Activated T-cell treated with anti-CD3 and anti-CD28 coated beads, Interleukin-2, amount 50 U/mL, for 24 hours (primary cell): ENCODE measurements at regions not wholly inside any gene's neighbourhood (a gene's known extent, or its start where the extent isn't known, plus 50 kb on each side); places are given as distances from the start of the nearest gene placed in this dataset.

Experiments used
- DNase-seq: peaks from one replicate; pipeline ENCODE4 v3.0.0-alpha.2; 2020
- H3K27ac Mint-ChIP-seq: 2 replicates; pipeline ENCODE4 v1.8.0; 2020; ENCODE audit warnings: mild to moderate bottlenecking, mixed read lengths
- H3K27me3 Mint-ChIP-seq: 2 replicates; pipeline ENCODE4 v1.8.0; 2020; ENCODE audit warnings: mixed read lengths
- H3K36me3 Mint-ChIP-seq: 2 replicates; pipeline ENCODE4 v1.8.0; 2020; ENCODE audit warnings: low read depth, mixed read lengths
- H3K4me1 Mint-ChIP-seq: 2 replicates; pipeline ENCODE4 v1.8.0; 2020; ENCODE audit warnings: low read depth, mixed read lengths
- H3K4me3 Mint-ChIP-seq: 2 replicates; pipeline ENCODE4 v1.8.0; 2020; ENCODE audit warnings: mild to moderate bottlenecking, moderate library complexity, mixed read lengths
- H3K9me3 Mint-ChIP-seq: 2 replicates; pipeline ENCODE4 v1.8.0; 2020; ENCODE audit warnings: mixed read lengths

DNA sequence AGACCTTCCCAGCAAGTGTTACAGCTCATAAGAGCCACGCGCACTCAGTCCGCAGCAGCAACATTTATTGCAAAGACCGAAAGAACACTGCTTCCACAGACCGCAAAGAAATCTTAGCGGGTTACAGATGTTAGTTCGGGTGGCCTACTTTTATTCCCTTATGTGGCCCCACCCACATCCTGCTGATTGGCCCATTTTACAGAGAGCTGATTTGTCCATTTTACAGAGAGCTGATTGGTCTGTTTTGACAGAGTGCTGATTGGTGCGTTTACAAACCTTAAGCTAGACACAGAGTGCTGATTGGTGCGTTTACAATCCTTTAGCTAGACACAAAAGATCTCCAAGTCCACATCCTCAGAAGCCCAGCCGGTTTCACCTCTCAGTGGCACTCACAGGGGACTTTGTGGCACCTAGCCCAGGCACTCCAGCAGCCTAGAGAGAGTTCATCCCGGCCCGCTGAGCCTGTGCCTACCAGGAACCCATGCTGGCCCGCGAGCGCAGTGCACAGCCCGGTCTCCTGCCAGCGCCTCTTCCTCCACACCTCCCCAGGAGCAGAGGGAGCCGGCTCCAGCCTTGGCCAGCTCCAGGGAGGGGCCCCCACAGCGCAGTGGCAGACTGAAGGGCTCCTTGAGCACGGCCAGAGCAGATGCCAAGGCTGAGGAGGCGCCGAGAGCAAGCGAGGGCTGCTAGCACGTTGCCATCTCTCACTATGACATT, 244.3 kb upstream of the TSHZ2 start:
- Mint-ChIP-seq H3K4me3 (no peak overlapping the region), H3K4me1 (peaks cover 3% of the 10 kb centered on the region), H3K27ac (no peak overlapping the region), H3K36me3 (no peaks in the 10 kb centered on the region), H3K9me3 (peaks cover 7% of the 10 kb centered on the region), H3K27me3 (peaks cover 6% of the 10 kb centered on the region)
- DNase-seq = no peak

DNA sequence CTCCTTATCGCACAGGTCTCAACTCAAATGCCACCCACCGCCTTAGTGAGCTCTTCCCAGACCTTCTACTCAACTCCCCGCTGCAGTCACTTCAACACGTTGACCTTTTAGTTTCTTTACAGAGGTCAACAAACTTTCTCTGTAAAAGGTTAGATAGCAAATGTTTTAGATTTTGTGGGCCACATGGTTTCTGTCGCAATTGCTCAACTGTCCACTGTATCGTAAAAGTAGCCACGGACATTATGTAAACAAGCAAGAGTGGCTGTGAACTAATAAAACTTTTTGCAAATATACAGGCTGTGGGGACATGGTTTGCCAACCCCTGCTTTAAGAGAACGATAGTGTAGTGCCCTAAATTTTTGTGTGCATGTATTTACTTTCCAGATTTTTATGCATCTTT, 247.6 kb upstream of the TSHZ2 start:
- no peak for DNase-seq
- H3K4me1 Mint-ChIP-seq = peaks cover 3% of the 10 kb centered on the region
- H3K36me3 Mint-ChIP-seq = no peaks in the 10 kb centered on the region
- no peak overlapping the region for H3K4me3 Mint-ChIP-seq
- H3K27ac Mint-ChIP-seq = no peak overlapping the region
- H3K27me3 Mint-ChIP-seq = peaks cover 3% of the 10 kb centered on the region
- no peaks in the 10 kb centered on the region for H3K9me3 Mint-ChIP-seq

DNA sequence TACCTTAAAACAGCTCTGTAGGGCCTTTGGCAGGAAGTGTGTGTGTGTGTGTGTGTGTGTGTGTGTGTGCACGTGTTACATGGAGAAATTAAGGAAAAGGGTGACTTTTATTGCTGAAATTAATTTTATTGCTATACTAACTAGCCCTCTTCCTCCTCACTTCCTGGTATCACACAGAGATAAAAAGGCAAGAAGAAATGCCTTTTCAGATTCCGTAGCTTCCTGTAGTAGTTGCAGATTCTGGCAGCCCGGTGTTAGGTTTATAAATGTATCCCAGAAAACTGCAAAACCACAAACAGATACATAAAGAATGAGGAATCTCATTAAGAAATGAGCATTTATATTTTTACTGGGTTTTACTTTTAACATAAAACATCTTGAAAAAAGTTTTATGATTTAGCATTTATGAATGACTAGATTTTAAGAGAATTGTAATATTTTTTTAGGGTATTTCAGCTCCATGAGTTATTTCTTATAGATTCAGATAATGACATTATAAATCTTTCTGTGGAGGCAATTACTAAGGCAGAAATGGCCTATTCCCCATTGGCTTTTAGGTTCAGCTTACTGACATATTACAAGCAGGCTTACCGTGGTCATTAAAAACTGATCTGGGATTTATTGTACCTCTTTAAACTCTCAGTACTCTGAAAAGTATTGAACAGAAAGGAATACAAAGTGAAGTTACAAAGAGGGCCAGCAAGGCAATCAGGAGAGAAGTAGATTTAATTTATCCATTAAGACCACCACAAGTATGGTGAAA, 249.1 kb upstream of the TSHZ2 start:
- peaks cover 3% of the 10 kb centered on the region for H3K4me1 Mint-ChIP-seq
- no peak for DNase-seq
- H3K27ac Mint-ChIP-seq = no peak overlapping the region
- H3K9me3 Mint-ChIP-seq = no peaks in the 10 kb centered on the region
- no peak overlapping the region for H3K4me3 Mint-ChIP-seq
- no peaks in the 10 kb centered on the region for H3K36me3 Mint-ChIP-seq
- peaks cover 3% of the 10 kb centered on the region for H3K27me3 Mint-ChIP-seq

DNA sequence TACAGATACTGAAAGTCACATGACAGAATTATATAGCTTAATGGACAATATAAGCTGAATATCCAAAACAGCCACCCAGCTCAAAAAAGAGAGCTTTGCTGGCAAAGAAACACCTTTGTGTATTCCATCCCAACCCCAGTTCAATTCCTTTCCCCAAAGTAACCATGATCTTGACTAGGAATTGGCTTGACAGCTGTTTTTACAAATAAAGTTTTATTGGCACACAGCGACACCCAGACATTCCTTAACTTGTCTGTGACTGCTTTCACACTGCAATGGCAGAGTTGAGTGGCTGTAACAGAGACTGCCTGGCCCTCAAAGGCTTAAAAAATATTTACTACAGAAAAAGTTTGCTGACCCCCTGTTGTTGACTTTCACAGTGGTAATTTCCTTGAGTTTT, 264.0 kb upstream of the TSHZ2 start:
- Mint-ChIP-seq H3K27ac (no peak overlapping the region), H3K36me3 (no peaks in the 10 kb centered on the region), H3K4me1 (no peaks in the 10 kb centered on the region), H3K27me3 (no peaks in the 10 kb centered on the region), H3K4me3 (no peak overlapping the region), H3K9me3 (no peaks in the 10 kb centered on the region)
- no peak for DNase-seq

DNA sequence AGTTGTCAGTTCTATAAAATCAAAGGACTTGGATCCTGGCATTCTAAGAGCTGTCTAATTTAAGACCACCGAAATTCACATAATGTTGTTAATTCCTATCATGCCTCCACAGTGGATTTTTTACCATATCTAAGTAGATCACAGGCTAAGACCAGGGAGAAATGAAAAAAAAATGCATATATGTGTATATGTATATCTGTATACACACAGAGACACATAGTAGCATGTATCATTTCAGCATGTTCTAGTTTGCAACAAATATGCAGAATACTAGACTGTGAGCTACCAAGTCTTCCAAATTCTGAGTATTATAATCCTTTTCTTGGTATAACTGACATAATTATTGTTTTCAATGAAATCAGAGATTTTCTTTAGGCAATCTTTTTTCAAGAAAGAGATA, 267.6 kb upstream of the TSHZ2 start:
- H3K4me3 Mint-ChIP-seq = no peak overlapping the region
- DNase-seq = no peak
- no peak overlapping the region for H3K27ac Mint-ChIP-seq
- no peaks in the 10 kb centered on the region for H3K27me3 Mint-ChIP-seq
- H3K36me3 Mint-ChIP-seq = no peaks in the 10 kb centered on the region
- H3K4me1 Mint-ChIP-seq = no peaks in the 10 kb centered on the region
- H3K9me3 Mint-ChIP-seq = no peaks in the 10 kb centered on the region

DNA sequence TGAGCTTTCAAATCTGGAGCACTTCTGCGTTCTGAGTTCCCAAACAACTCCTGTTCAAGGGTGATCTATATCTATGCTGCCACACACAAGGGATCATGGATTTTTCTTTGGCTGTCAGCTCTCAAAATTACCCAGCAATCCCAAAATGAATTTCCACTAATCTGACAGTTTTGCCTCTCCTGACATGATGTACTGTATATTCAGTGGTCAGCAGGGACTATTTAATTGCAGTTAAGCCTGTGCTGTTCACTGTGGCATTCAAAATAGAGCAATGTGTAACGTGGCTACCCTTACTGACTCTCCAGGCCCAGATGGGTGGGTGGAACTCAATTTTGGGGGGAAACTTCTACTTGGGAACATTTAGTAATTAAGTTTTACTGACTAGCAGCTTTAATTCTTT, 283.8 kb upstream of the TSHZ2 start:
- no peaks in the 10 kb centered on the region for H3K4me1 Mint-ChIP-seq
- no peak overlapping the region for H3K27ac Mint-ChIP-seq
- H3K27me3 Mint-ChIP-seq = peaks cover 5% of the 10 kb centered on the region
- DNase-seq = no peak
- no peaks in the 10 kb centered on the region for H3K36me3 Mint-ChIP-seq
- H3K4me3 Mint-ChIP-seq = no peak overlapping the region
- peaks cover 4% of the 10 kb centered on the region for H3K9me3 Mint-ChIP-seq

DNA sequence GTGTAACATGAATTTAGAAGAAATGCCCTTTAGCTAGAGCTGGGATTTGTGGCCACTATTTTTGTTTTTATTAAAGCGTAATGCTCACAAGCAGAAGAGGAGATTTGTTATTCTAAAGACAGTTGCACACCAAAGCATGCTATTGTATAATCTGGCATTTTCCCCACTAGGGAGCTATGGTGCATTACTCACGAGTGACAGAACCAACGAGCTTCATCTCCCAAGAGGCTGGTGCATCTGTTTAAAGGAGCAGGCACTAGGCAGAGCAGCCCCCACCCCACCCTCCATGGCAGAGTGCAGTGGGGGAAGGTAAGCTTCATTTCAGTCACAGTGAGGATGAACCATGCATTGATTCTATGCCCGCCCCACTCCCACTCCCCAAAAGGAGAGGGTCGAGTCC, 287.3 kb upstream of the TSHZ2 start:
- H3K9me3 Mint-ChIP-seq = peaks cover 4% of the 10 kb centered on the region
- H3K27ac Mint-ChIP-seq = no peak overlapping the region
- H3K4me1 Mint-ChIP-seq = no peaks in the 10 kb centered on the region
- no peaks in the 10 kb centered on the region for H3K36me3 Mint-ChIP-seq
- DNase-seq = no peak
- H3K27me3 Mint-ChIP-seq = peaks cover 7% of the 10 kb centered on the region
- H3K4me3 Mint-ChIP-seq = no peak overlapping the region

DNA sequence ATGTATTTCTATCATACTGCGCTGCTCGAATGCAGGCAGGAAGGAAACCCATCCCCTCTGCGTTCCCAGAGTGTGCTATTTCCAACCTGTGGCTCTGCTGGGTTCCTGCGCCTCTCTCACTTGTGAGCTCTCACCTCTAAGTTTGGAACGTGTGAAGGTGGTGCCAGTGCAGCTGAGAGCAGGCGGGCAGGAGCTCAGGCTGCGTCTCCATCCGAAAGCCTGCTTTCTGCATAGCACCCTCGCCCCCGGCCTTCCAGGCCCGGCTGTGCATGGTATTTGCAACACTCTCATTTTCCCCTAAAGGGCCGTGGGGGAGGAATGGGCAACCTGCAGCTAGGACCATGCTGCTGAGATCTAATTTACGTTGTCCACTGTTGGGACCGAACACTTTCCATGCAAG, 288.0 kb upstream of the TSHZ2 start:
- Mint-ChIP-seq H3K27ac (no peak overlapping the region), H3K4me3 (no peak overlapping the region), H3K9me3 (peaks cover 4% of the 10 kb centered on the region), H3K27me3 (peaks cover 7% of the 10 kb centered on the region), H3K4me1 (no peaks in the 10 kb centered on the region), H3K36me3 (no peaks in the 10 kb centered on the region)
- no peak for DNase-seq

DNA sequence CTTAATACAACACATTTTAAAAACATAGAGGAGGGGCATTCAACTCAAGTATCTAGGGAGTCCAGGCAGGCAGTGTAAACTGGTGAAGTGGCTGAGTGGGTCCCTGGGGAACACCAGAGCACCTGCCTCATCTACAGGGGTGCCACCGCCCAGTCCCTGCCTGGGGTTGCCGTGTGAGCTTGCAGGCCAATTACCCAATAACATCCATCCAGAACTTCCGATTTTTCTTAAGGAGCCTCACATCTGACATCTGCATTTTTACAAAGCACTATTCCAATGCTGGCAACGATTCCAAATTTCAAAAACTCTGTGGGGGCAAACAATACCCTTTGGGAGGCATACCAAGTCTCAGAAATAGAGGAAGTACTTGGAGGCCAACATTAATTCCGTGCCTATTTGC, 288.4 kb upstream of the TSHZ2 start:
- Mint-ChIP-seq H3K4me3 (no peak overlapping the region), H3K9me3 (peaks cover 4% of the 10 kb centered on the region), H3K27me3 (peaks cover 7% of the 10 kb centered on the region), H3K27ac (no peak overlapping the region), H3K36me3 (no peaks in the 10 kb centered on the region), H3K4me1 (no peaks in the 10 kb centered on the region)
- no peak for DNase-seq

DNA sequence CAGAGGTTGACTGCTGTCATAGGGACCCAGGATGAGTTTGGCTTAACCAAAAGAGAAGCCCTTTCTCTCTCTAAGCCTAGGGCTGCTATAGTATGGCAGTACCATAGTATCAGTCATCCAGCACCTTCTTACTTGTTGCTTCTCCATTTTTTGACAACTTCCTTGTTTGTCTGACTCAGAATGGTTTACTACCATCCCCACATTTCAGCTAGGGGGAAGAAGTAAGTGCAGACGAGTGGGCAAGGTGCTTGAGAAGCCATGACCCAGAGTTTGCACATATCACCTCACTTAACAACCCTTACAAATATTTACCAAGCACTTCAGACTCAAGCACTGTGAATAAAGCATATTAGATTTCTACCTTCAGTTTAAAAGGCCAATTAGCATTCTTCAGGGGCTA, 289.9 kb upstream of the TSHZ2 start:
- peaks cover 7% of the 10 kb centered on the region for H3K27me3 Mint-ChIP-seq
- no peaks in the 10 kb centered on the region for H3K4me1 Mint-ChIP-seq
- no peak for DNase-seq
- peaks cover 4% of the 10 kb centered on the region for H3K9me3 Mint-ChIP-seq
- H3K27ac Mint-ChIP-seq = no peak overlapping the region
- no peak overlapping the region for H3K4me3 Mint-ChIP-seq
- H3K36me3 Mint-ChIP-seq = no peaks in the 10 kb centered on the region

DNA sequence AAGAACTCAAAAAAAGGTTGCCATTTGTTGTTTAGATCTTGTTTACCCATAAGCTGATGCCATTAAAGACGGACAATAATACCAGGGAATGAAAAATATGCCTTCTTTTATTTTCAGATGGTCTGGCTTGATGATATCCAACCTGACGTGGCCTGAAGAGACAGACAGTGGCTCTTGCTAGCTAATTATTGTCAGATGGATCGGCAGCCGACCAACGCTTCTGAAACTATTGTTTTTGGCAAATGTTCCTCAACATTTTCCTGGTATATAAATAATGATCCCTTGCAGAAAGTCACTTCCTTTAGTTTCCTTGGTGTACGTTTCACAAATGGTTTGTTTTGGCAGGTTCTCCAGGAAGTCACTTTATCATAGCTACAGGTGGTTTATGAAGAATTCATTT, 290.9 kb upstream of the TSHZ2 start:
- Mint-ChIP-seq H3K4me3 (no peak overlapping the region), H3K27me3 (peaks cover 7% of the 10 kb centered on the region), H3K36me3 (no peaks in the 10 kb centered on the region), H3K4me1 (peaks cover 2% of the 10 kb centered on the region), H3K9me3 (peaks cover 2% of the 10 kb centered on the region), H3K27ac (no peak overlapping the region)
- DNase-seq = no peak

DNA sequence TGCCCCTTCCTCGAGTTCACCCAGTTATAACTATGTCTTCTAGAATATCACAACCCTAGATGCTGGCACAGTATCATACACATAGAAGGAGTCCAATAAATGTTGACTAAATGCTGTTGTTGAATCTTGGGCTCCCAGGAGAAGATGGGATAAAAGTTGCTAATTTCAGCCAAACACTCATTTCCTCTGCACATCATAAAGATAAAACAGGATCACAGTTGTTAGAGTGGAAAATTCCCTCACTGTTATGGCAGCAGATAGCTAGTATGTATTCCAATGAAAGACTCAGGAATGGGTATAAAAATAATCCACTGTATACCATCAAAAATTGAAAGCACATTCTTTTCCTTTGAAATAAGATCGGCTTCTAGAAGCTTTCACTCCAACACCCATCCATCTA, 294.9 kb upstream of the TSHZ2 start:
- DNase-seq = no peak
- Mint-ChIP-seq H3K9me3 (no peaks in the 10 kb centered on the region), H3K36me3 (no peaks in the 10 kb centered on the region), H3K27me3 (no peaks in the 10 kb centered on the region), H3K4me1 (peaks cover 6% of the 10 kb centered on the region), H3K4me3 (no peak overlapping the region), H3K27ac (no peak overlapping the region)

DNA sequence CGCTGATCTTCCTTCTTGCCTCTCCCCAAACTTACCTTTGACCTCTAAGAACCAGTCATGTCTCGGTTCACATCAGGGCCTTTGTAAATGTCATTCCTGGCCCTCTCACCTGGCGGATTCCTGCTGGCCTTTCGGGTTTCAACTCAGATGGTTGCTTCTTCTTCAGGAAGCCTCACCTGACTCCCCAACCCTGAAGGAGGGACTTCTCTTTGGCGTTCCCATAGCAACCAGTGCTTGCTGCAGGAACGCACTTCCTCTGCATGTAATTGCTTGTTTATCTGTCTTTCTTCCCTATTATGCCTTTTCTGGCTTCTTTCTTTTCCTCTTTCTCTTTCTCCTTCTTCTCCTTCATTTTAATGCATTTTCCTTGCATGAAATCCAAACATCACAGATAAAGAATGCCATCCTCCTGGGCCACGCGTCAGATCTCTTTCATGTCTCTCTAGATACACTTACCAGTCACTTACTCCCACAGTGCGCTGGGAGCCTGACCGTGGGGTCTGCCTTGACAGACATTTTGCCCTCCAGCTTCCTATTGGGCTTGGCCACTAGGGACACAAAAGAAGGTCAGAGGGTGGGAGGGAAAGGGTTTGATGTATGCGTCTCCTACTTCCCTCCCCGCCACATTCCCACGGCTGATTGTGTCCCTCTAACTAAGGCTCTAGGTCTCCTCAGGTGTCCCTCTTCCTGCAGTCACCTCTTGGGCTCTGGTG, 295.7 kb upstream of the TSHZ2 start:
- H3K9me3 Mint-ChIP-seq = no peaks in the 10 kb centered on the region
- H3K4me3 Mint-ChIP-seq = no peak overlapping the region
- no peaks in the 10 kb centered on the region for H3K36me3 Mint-ChIP-seq
- no peaks in the 10 kb centered on the region for H3K27me3 Mint-ChIP-seq
- no peak for DNase-seq
- peaks cover 6% of the 10 kb centered on the region for H3K4me1 Mint-ChIP-seq
- H3K27ac Mint-ChIP-seq = no peak overlapping the region

DNA sequence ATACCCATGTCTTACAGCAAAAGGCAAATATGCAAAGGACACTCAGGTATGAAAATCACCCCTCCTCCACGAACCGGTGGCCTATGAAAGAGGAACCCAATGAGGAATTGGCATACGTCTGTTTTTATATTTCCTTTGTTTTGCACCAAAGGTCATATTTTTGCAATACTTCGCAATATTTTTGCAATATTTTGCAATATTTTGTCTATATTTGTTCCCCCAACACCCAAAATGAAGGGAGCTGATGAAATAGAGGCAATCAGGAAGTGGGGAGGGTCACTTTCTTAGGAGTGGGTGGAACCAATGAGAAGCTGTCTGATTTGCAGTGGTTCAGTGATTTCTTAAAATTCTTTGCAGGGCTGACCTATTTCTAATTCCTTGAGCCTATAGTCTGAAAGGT, 296.8 kb upstream of the TSHZ2 start:
- H3K4me3 Mint-ChIP-seq = no peak overlapping the region
- H3K9me3 Mint-ChIP-seq = no peaks in the 10 kb centered on the region
- peaks cover 6% of the 10 kb centered on the region for H3K4me1 Mint-ChIP-seq
- DNase-seq = no peak
- H3K27ac Mint-ChIP-seq = no peak overlapping the region
- H3K36me3 Mint-ChIP-seq = no peaks in the 10 kb centered on the region
- H3K27me3 Mint-ChIP-seq = peaks cover 1% of the 10 kb centered on the region

DNA sequence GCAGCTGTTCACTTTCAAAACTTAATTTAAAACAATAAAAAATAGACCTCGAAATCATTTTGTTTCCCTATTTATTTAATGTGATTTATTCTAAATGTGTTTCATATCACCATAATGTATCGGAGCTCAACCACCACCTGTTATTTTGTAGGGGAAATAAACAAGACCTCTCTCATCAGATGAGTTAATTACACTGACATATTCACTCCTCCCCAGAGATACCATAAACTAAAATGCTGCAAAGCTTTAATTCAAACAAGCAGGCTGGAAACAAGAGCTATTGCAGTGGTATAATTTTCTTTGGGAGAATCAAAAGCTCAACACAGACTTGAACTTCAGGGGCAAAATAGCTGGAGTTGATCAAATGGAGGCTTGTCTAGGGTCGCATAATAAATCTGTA, 303.5 kb upstream of the TSHZ2 start:
- Mint-ChIP-seq H3K27ac (no peak overlapping the region), H3K4me3 (no peak overlapping the region), H3K9me3 (no peaks in the 10 kb centered on the region), H3K4me1 (no peaks in the 10 kb centered on the region), H3K27me3 (peaks cover 9% of the 10 kb centered on the region), H3K36me3 (no peaks in the 10 kb centered on the region)
- no peak for DNase-seq
